HG03457 (cell line): ENCODE measurements at regions not wholly inside any gene's neighbourhood (a gene's known extent, or its start where the extent isn't known, plus 50 kb on each side); places are given as distances from the start of the nearest gene placed in this dataset.

ENCODE experiments used
- ATAC-seq: cut with Tn5 transposase; IDR thresholded peaks from one replicate; pipeline ENCODE4 v1.9.1; 2021; ENCODE audit warnings: moderate number of reproducible peaks; ENCODE audit not compliant: unreplicated experiment

- no peak for ATAC-seq
Observed at GRCh38 chr20:40769677-40770285, 80.7 kb upstream of the MAFB start.

GRCh38 chr20:40770564-40771307 lies 81.7 kb upstream of the MAFB start:
- no peak for ATAC-seq

- no peak for ATAC-seq
Observed at GRCh38 chr20:40771308-40771610, 82.2 kb upstream of the MAFB start.

DNA sequence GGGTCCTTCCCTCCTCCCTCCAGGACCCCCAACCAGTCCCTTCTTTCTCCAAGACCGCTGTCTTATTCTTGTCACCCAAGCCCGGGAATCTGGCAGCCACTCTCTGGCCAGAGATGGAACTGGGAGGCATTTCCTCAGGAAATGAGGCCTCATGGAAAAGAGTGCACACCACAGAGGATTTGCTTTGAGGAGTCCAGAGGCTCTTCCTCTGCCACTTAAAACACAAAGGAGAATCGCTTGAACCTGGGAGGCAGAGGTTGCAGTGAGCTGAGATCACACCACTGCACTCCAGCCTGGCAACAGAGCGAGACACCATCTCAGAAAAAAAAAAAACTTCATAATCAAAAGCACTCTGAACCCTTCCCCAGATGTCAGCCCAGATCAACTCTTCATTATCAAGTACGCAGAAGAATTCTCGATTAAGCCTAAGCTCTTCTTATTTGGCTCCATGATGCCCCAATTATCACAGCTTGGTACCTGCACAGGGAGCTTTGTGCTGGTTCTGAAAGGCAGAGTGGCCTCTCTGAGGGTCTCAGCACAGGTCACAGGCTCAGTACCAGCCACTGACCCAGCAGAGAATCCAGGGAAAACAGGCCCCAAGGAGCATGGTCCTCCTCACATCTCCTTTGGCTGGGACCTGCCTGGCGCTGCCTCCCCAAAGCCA lies 82.9 kb upstream of the MAFB start:
- no peak for ATAC-seq

GRCh38 chr20:40773376-40773775 lies 84.3 kb upstream of the MAFB start:
- no peak for ATAC-seq

GRCh38 chr20:40774252-40774651 lies 85.2 kb upstream of the MAFB start:
- ATAC-seq: no peak

DNA sequence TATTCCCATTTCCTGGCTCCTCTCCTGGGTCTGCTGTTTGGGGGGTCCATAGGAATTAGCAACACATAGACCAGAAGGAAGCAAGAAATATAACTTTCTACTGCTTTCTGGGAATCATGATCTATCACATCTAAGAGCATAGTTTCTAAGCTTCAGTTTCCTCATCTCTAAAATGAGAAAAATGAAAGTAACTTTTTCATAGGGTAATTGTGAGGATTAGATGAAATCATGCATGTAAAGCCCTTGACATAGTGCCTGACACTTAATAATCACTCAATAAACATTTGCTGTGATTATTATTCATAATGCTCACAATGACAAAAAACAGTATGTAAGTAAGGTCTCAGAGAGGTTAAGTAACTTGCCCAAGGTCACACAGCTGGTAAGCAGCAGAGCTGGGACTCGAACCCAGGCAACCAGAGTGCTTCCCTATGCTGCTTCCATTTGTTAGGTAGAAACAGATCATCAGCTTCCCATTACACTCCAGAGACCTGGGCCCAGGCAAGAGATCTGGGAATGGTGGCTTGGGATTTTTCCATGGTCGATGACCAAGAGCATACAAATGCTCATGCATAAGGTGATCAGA lies 86.6 kb upstream of the MAFB start:
- ATAC-seq: no peak

- no peak for ATAC-seq
Observed at GRCh38 chr20:40776466-40777457, 87.7 kb upstream of the MAFB start.

DNA sequence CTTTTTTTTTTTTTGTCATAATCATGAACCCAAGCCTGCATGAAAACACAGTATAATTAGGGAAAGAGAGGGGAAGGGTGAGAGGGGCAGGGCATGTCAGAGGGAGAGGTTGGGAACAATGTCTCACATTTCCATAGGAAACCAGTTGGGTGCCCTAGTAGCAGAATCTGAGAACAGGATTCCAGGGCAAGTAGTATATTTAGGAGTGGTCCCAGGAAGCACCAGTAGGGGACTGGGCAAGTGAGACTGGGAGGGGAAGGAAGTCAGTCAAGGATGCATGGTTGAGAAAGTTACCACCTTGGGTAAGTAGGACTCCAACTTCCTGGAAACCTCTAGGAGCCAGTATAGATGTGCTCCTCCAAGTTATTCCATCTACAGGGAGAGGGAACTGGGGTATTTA lies 88.6 kb upstream of the MAFB start:
- ATAC-seq: no peak

DNA sequence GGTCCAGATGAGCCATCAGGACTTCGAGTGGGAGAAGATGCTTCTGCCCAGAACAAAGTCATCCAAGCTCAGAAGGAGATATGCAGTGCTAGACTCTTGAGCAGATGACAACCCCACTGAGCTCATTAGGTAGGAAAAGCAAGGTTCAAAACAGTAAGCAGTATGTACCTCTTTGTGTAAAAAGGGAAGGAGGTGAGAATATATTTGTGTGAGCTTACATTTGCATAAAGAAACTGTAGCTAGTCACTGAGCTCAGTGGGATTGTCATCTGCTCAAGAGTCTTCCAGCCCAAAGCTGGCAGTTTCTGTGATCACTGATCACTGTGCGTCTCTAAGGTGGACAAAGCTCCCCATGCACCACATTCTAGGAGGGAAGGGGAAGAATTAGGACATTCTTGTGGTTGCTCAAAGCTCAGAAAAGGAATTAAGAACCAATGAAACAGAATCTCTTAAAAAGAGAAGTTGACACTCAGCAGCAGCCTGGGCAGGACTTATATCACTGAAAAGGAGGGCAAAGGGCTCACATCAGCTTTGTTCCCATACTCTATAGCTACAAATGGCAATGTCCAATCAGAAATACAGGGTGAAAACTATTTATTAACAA lies 90.0 kb upstream of the MAFB start:
- ATAC-seq: no peak

DNA sequence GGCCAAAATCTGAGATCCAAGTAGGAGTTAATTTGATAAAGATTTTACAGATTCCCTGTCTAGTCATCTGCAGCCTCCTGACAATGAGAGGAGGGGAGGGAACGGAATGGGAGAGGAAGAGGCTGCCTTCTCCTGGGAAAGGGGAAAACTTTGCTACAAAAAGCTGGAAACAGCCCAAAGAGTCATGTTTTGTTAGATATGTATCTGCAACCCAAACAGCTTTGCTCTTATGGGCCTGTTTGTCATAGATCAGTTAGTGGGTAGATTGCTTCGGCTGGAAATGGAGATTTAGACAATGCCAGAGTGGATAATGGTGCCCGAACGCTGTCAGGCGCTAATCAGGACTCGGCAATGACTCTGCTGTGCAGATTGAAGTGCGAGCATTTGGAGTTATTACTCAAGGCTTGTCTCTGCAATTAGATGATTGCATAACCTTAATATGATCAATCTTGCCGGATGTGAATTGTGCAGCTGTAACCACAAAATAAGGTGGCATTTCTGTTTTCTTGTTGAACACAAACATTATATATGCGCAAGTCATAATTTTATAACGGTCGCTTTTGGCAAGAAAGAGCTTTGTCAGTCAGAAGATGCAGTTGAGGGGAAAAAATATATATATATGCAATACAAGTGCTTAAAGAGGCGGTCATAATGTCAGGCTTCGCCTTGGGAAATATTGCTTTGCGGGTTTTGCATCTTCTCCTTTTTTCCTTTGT lies 92.4 kb upstream of the MAFB start:
- no peak for ATAC-seq

DNA sequence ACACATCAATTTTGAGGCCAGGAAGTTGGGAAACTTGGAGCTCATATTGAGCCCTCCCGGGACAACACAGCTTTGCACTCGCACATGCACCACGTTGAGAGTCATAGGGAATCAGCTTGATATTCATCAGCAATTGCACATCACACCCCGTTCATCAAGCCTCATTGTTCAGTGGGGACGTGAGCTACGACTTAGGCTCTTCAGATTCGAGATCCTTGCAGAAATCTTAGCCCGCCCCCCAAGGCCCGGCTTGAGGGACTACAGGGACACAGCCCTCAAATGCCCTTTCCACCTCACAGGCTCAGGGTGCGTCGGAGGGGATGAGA lies 93.0 kb upstream of the MAFB start:
- ATAC-seq: no peak

DNA sequence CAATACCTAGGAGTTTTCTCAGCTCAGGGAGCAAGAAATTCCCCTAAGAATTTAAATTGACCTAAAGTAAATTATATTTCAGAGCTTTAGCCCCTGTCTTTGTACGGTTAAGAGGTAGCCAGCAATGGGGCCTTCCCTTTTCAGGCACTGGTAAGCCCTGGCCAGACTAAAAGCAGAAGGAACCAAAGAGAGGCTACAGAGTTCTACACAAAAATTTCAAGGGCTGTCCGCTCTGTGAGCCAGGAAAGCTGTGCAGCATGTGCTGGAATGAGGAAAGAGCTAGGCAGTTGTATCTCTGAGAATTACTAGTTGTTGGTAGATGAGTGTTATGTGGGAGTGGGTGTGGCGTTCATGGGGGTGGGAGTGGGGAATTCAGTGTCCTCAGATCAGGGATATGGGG lies 96.3 kb upstream of the MAFB start:
- ATAC-seq: no peak

DNA sequence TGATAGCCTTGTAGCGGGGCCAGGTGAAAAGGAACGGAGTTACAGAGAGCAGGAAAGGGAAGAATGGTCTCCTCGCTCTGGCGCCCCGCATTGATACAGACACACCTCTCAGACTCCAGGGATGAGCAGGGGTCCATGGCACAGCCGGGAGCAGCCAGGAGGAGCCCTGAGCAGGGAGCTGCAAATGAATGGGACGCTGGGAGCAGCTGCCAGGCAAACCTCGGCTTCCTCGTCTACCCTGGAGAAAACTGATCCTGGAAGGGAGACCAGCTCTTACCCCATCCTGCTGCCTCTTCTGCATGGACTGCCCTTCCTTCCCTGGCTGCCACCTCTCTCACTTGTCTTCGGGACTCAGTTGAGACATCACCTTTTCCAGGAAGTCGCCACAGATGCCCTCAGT lies 97.3 kb upstream of the MAFB start:
- ATAC-seq: no peak

DNA sequence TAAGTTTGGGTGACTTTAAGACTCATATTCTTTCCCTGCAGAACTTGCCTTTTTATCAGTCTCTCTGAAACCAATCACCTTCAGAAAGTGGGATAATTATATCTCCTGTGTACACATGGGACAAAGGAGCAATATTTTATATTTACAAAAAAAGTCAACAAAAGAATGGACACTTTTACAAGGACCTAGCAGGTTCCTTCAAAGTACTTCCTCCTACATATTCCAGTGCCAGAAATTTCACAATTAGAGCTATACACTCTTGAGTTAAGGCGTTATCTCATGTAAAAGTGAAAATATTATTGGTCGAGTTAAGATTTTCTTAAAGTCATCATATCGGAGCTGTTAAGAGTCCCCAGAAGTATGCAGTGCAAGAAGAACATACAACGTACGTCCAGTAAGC lies 98.9 kb upstream of the MAFB start:
- no peak for ATAC-seq

DNA sequence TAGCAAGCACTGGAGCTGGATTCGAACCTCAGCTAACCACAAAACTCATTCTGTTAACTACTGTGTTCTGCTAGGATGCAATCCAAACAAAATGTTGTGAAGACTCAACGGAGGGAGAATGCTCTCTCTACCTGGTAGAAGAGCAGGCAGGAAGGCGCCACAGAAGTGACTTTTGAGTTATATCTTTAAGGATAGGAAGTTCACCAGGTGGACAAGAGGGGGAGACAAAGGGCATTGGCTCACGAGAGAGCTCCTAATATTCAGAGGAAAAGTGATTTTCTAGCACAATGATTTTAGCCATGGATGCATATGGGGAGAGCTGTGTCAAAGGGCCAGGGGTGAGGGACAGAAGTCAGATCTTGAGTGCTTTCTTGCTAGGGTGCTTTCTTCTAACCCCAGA lies 108.4 kb upstream of the MAFB start:
- no peak for ATAC-seq

- ATAC-seq: no peak
Observed at GRCh38 chr20:40798066-40798465, 109.0 kb upstream of the MAFB start.

- no peak for ATAC-seq
Observed at GRCh38 chr20:40802886-40803285, 113.8 kb upstream of the MAFB start.

DNA sequence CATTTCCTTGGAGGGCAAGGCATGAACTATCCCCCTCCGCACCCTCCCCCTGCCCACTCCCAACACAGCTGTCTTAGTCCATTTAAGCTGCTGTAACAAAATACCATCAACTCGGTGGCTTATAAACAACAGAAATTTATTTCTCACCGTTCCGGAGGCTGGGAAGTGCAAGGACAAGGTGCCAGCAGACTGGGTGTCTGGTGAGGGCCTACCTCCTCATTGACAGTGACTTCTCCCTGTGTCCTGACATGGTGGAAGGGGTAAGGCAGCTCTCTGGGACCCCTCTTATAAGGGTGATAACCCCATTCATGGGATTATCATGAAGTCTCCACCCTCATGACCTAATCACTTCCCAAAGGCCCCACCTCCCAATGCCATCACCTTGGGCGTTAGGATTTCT lies 114.3 kb upstream of the MAFB start:
- ATAC-seq: no peak

GRCh38 chr20:40805592-40805991 lies 116.6 kb upstream of the MAFB start:
- no peak for ATAC-seq
